LNCaP clone FGC (cell line): ENCODE measurements at regions not wholly inside any gene's neighbourhood (a gene's known extent, or its start where the extent isn't known, plus 50 kb on each side); places are given as distances from the start of the nearest gene placed in this dataset.
"Not testable (repeated sequence)": the region's sequence is repeated elsewhere in the genome, so short reads cannot be mapped to it uniquely, and the experiment has no call there.

Experiments
- DNase-seq: peaks from one replicate; pipeline ENCODE4 v3.0.0-alpha.2; 2011; ENCODE audit warnings: low read depth
- H3K4me3 ChIP-seq: 2 replicates; pipeline ENCODE4 v1.5.1; 2011; ENCODE audit warnings: mild to moderate bottlenecking, low read depth, low read length, control low read depth
- TF ChIP-seq, protein P1 (sequence below): IDR thresholded peaks from 2 replicates; pipeline ENCODE4 v1.5.1; 2012; ENCODE audit warnings: mild to moderate bottlenecking; ENCODE audit not compliant: control insufficient read depth, insufficient read depth; ENCODE audit errors: extremely low read depth

GRCh38 chr5:135100431-135100830, 66.4 kb upstream of the PITX1 start:
- TF ChIP-seq, protein P1, sequence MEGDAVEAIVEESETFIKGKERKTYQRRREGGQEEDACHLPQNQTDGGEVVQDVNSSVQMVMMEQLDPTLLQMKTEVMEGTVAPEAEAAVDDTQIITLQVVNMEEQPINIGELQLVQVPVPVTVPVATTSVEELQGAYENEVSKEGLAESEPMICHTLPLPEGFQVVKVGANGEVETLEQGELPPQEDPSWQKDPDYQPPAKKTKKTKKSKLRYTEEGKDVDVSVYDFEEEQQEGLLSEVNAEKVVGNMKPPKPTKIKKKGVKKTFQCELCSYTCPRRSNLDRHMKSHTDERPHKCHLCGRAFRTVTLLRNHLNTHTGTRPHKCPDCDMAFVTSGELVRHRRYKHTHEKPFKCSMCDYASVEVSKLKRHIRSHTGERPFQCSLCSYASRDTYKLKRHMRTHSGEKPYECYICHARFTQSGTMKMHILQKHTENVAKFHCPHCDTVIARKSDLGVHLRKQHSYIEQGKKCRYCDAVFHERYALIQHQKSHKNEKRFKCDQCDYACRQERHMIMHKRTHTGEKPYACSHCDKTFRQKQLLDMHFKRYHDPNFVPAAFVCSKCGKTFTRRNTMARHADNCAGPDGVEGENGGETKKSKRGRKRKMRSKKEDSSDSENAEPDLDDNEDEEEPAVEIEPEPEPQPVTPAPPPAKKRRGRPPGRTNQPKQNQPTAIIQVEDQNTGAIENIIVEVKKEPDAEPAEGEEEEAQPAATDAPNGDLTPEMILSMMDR: no peak
- H3K4me3 ChIP-seq: no peak overlapping the region
- DNase-seq: no peak

DNA sequence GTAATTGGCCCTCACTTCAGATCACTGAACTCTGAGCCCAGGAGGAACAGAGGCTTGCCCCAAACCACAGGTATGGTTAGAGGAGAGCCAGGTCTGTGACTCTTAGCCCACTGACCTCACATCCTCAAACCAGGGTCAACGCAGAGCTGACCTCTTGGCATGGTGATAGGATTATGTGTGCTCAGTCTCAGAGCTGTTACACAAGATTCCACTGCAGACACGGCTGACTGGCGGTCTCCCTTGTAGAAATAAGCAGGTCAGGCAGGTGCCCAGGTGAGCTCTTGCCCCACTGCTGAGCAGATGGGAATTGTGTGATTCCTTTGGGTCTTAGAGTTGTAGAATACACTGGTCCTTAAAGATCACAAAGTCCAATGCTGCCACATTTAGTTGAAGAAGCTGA, 66.0 kb upstream of the PITX1 start:
- TF ChIP-seq, protein P1: no peak
- no peak overlapping the region for H3K4me3 ChIP-seq
- no peak for DNase-seq

DNA sequence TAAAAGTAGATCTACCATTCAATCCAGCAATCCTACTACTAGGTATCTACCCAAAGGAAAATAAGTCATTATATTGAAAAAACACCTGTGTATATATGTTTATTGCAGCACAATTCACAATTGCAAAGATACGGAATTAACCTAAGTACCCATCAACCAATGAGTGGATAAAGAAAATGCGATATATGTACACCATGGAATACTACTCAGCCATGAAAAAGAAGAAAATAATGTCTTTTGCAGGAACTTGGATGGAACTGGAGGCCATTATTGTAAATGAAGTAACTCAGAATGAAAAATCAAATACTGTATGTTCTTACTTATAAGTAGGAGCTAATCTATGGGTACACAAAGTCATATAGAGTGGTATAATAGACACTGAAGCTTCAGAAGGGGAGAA, 63.4 kb upstream of the PITX1 start:
- no peak overlapping the region for H3K4me3 ChIP-seq

DNA sequence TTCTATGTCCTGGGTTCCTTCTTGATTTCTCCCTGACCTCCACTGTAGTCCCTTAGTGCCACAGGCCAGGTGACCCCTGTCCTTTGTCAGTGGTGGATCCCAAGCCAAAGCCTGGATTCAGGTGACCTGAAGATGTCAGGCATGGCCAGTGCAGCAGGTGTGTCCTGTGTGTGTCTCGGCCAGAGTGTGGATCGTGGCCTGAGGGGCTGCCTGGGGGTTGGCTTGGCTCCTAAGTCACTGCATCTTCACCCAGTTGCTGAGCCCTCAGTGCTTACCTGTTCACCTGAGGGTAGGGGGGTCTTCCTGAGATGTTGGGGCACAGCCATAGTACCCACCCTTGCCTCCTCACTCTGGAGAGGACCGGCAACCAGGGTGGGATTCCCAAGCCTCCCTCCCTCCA, 61.8 kb upstream of the PITX1 start:
- no peak overlapping the region for H3K4me3 ChIP-seq
- no peak for DNase-seq
- TF ChIP-seq, protein P1: no peak

More for the DNA sequence above, 63.4 kb upstream of the PITX1 start:
- TF ChIP-seq, protein P1: no peak
- DNase-seq: no peak

DNA sequence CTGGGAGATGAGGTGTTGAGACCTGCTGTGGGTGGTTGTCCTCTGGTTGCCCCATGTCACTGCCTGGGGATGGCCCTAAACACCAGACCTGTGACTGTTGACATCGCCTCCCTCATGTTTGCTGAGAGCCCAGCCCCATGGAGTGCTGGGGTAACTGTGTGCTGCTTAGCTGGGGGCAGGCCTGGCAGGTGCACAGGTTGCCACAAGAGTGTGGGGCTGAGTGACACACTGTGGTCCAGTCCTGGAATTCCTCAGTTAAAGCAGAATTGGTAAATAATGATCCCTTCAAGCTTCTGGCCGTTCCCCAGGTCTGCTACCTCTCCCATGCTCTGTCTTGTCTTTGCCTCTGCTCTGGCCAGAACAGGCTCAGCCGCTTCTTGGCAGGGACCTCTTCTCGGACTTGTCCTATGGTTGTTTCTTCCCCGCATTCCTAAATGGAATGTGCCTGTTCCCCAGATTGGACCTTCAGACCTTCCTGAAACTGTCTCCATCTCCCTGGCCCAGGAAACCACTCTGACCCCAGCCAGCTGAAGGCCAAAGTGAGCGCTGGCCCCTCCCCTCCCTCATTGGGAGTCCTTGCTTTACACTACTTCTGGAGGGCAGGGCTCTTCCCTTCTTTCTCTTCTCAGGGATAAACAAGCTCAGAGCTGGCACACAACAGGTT, 61.2 kb upstream of the PITX1 start:
- no peak for DNase-seq
- TF ChIP-seq, protein P1: no peak
- H3K4me3 ChIP-seq: no peak overlapping the region

DNA sequence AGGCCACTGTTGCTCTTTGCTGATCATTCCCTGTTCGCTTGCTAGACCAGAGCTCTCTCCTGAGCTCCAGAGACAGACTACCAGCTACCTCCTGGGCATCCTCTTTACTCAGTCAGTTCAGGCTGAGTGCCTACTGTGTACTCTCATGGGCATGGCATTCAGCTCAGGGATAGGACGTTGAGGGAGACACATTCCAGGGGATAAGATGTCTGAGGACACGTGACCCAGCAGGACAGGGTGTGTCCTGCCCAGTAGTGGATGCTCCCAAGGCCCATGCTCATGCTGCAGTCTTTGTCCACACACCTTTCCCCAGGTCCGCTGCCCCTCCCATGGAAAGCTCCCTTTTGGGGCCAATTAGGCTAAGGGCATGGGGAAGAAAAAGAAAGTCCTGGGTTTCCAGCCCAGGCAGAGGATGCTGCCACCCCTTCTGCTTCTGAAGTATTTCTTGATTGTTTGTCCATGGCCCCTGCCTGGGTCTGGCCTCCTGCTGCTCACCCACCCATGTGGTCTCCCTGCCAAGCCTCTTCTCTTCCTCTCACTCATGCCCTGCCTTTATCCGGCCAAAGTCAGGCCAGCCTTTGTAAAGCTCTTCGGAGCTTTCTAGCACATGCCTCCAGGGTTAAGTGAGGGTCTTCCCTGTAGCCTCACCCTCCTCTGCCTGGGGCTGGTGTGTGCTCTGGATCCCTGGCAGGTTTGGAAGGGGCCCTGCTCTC, 60.5 kb upstream of the PITX1 start:
- no peak overlapping the region for H3K4me3 ChIP-seq
- TF ChIP-seq, protein P1: no peak
- DNase-seq: no peak

GRCh38 chr5:135093483-135093882, 59.5 kb upstream of the PITX1 start:
- H3K4me3 ChIP-seq, DNase-seq: not testable (repeated sequence)
